T-helper 17 cell (primary cell): ENCODE measurements at regions not wholly inside any gene's neighbourhood (a gene's known extent, or its start where the extent isn't known, plus 50 kb on each side); places are given as distances from the start of the nearest gene placed in this dataset.
"Not testable (repeated sequence)": the region's sequence is repeated elsewhere in the genome, so short reads cannot be mapped to it uniquely, and the experiment has no call there.

Experiments
- ATAC-seq: fragments of 150-1000 bp; cut with Tn5 transposase; 2 replicates; pipeline ENCODE4 v1.10.0; 2021; ENCODE audit warnings: mild to moderate bottlenecking, moderate library complexity
- DNase-seq, 3 donors: peaks; one replicate each; pipeline versions ENCODE4 v3.0.0 to v3.0.0-alpha.2; 2020 to 2021
- H3K9me3 ChIP-seq: one replicate; pipeline ENCODE4 v1.7.0; 2013; ENCODE audit warnings: low read length, mild to moderate bottlenecking; ENCODE audit not compliant: control insufficient read depth, poor library complexity, severe bottlenecking
- H3K27ac Mint-ChIP-seq: one replicate; pipeline ENCODE4 v1.8.0; 2022; ENCODE audit warnings: mild to moderate bottlenecking, moderate library complexity, mixed read lengths
- H3K27me3 Mint-ChIP-seq: one replicate; pipeline ENCODE4 v1.8.0; 2022; ENCODE audit warnings: mixed read lengths
- H3K36me3 Mint-ChIP-seq: one replicate; pipeline ENCODE4 v1.8.0; 2022; ENCODE audit warnings: low read depth, mixed read lengths
- H3K4me1 Mint-ChIP-seq: one replicate; pipeline ENCODE4 v1.8.0; 2022; ENCODE audit warnings: mild to moderate bottlenecking, mixed read lengths
- H3K4me3 Mint-ChIP-seq: one replicate; pipeline ENCODE4 v1.8.0; 2022; ENCODE audit warnings: mild to moderate bottlenecking, moderate library complexity, mixed read lengths

DNA sequence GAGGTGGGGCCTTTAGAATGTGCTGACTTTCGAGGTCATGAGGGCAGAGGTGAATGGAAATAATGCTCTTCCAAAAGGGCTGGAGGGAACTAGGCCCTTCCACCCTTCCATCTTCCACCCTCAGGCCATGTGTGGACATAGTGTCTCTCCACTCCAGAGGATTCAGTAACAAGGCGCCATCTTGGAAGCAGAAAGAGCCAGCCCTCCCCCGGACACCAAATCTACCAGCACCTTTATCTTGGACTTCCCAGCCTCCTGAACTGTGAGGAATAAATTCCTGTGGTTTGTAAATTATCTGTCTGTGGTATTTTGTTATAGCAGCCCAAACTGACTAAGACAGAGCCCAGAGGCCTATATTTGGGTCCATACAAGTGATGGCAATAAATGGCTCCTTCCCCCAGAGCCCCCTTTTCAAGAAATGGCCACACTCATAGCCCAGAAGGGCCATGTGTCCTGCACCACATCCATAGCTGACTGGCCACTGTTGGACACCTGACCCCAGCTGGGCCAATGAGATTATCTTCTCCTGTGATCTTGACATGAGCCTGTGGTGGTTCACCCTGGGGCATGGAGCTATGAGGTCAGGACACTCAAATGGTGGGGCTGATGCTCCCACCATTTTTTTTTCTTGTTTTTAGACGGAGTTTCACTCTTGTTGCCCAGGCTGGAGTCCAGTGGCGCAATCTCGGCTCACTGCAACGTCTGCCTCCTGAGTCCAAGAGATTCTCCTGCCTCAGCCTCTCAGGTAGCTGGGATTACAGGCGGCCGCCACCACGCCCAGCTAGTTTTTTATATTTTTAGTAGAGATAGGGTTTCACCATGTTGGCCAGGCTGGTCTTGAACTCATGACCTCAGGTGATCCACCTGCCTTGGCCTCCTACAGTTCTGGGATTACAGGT, 114.9 kb downstream of the RRAGC start:
- Mint-ChIP-seq H3K27ac (no peak overlapping the region), H3K4me3 (no peak overlapping the region), H3K36me3 (no peaks in the 10 kb centered on the region), H3K4me1 (peaks cover 5% of the 10 kb centered on the region), H3K27me3 (no peaks in the 10 kb centered on the region)
- DNase-seq, result no peak
- H3K9me3 ChIP-seq, result no peaks in the 10 kb centered on the region
- no peak for ATAC-seq

DNA sequence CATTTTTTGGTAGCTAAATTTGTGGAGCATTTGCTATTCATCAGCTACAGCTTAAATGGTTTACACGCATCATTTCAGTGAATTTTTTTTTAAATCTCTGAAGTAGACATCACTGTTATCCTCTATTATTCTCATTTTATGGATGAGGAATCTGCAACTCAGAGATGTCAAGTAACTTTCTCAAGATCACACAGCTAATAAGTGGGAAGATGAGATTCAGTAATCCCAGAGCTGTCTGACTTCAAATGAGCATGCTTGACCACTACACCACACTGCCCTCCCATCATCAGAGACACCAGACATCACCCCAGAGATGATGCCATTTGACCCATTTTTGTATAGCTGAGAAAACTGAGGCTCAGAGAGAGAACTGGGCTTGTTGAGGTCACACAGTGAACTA, 116.4 kb downstream of the RRAGC start:
- H3K27ac Mint-ChIP-seq, result no peak overlapping the region
- no peak overlapping the region for H3K4me3 Mint-ChIP-seq
- DNase-seq (no peak), ATAC-seq (no peak)
- H3K36me3 Mint-ChIP-seq, result no peaks in the 10 kb centered on the region
- peaks cover 6% of the 10 kb centered on the region for H3K27me3 Mint-ChIP-seq
- H3K9me3 ChIP-seq, result no peaks in the 10 kb centered on the region
- peaks cover 5% of the 10 kb centered on the region for H3K4me1 Mint-ChIP-seq

DNA sequence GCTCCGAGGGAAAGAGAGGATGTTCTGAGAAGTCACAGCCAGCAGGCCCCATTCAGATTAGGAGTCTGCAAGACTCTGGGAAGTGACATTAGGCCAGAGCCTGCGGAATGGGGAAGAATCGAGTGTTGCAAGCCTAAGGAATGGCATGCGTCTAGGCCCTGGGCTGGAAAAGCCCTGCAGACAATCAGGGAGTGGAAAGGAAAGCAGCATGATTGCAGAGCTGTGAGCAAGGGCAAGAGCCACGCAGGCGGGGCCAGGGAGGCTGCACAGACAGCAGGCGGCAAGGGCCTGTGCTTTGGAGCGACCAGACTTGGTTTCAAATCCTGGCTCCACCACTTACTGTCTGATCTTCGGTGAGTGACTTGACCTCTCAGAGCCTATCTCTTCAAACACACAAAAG, 118.2 kb downstream of the RRAGC start:
- H3K27me3 Mint-ChIP-seq, result peaks cover 12% of the 10 kb centered on the region
- DNase-seq (no peak), ATAC-seq (no peak)
- no peaks in the 10 kb centered on the region for H3K9me3 ChIP-seq
- no peak overlapping the region for H3K27ac Mint-ChIP-seq
- no peaks in the 10 kb centered on the region for H3K36me3 Mint-ChIP-seq
- H3K4me3 Mint-ChIP-seq, result no peak overlapping the region
- no peaks in the 10 kb centered on the region for H3K4me1 Mint-ChIP-seq

DNA sequence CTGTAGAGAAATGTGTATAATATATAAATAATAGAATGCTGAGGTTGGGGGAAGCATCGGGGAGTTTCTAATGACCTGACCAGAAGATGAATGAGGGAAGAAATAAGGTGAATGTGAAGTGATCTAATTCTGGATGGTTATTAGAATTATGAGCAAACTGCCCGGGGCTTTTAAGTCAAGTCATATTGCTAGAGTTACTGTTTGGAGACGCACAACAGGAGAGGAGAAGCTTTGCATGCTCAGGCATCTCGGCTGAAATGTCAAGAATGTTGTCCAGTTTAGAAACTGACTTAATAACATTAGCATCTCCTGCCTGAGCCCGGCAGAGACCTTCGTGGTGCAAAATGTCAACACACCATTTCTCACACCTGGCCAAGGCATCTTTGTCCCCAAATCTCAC, 119.1 kb downstream of the RRAGC start:
- no peak overlapping the region for H3K27ac Mint-ChIP-seq

DNA sequence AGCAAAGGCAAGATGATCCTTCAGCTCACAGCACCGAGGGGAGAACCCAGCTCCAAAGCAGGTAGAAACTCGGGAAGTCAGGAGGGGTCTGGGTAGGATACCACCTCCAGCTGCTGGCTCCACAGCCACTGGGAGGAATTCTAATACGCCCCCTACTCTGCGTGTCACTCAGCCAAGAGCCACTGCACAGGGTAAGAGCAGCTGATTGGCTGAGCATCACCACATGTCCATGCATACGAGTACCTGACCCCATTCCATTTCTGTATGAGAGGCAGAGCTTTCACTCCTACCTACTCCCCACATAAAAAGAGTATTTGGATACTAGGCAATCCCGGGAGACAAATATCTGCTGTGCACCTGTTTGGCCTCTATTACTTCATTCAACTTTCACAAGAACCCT, 121.4 kb downstream of the RRAGC start:
- H3K27me3 Mint-ChIP-seq, result peaks cover 29% of the 10 kb centered on the region
- H3K4me3 Mint-ChIP-seq, result no peak overlapping the region
- ATAC-seq (no peak), DNase-seq (no peak)
- no peaks in the 10 kb centered on the region for H3K4me1 Mint-ChIP-seq
- no peaks in the 10 kb centered on the region for H3K9me3 ChIP-seq
- H3K27ac Mint-ChIP-seq, result no peak overlapping the region
- no peaks in the 10 kb centered on the region for H3K36me3 Mint-ChIP-seq

More for the DNA sequence above, 119.1 kb downstream of the RRAGC start:
- Mint-ChIP-seq H3K36me3 (no peaks in the 10 kb centered on the region), H3K4me1 (no peaks in the 10 kb centered on the region), H3K4me3 (no peak overlapping the region), H3K27me3 (peaks cover 20% of the 10 kb centered on the region)
- ATAC-seq, result no peak
- no peaks in the 10 kb centered on the region for H3K9me3 ChIP-seq
- DNase-seq, result no peak

DNA sequence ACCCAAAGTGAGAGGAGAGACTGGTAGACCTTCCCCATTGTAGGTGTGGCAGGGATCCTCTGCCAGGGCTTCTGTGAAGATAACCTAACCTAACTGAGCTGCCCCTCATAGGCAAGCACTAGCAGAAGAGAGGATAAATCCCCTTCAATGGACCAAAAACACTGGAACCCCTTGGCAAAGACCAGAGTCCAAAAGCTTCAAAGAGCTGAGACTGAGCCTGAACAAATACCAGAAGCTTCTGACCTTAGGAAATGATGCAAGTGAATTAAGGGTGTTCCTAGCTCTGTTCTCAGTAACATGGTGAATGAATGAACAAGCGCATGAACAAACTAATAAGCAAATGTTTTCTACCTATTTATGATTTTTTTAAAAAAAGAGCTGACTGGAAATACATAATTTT, 123.2 kb downstream of the RRAGC start:
- no peaks in the 10 kb centered on the region for H3K36me3 Mint-ChIP-seq
- H3K4me3 Mint-ChIP-seq, result no peak overlapping the region
- H3K27me3 Mint-ChIP-seq, result peaks cover 42% of the 10 kb centered on the region
- DNase-seq, result no peak
- no peaks in the 10 kb centered on the region for H3K9me3 ChIP-seq
- ATAC-seq, result no peak
- no peak overlapping the region for H3K27ac Mint-ChIP-seq
- H3K4me1 Mint-ChIP-seq, result no peaks in the 10 kb centered on the region

DNA sequence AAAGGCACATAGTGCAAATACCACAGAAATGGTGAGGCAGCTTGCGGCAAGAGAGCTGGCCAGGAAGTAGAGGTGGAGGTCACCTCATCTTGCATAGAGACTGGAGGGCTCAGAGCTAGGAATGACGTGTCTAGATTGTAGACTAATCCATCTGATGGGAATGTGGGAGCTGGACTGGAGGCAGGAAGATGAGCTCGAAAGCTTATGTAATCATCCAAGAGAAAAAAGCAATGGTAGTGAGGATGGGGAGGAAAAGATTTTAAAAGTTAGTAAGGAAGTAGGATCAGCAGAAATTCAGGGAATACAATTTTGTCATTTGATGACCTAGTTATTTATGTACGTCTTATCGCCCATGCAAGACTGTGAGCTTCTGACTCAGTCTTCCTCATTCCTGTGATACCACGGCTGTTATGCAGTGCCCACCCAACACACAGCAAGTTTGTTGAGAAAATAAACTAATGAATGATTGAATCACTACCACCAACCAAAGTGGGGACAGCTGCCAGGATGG, 123.9 kb downstream of the RRAGC start:
- Mint-ChIP-seq H3K4me1 (no peaks in the 10 kb centered on the region), H3K27me3 (peaks cover 47% of the 10 kb centered on the region), H3K4me3 (no peak overlapping the region), H3K36me3 (no peaks in the 10 kb centered on the region), H3K27ac (no peak overlapping the region)
- H3K9me3 ChIP-seq, result no peaks in the 10 kb centered on the region
- no peak for ATAC-seq
- no peak for DNase-seq

DNA sequence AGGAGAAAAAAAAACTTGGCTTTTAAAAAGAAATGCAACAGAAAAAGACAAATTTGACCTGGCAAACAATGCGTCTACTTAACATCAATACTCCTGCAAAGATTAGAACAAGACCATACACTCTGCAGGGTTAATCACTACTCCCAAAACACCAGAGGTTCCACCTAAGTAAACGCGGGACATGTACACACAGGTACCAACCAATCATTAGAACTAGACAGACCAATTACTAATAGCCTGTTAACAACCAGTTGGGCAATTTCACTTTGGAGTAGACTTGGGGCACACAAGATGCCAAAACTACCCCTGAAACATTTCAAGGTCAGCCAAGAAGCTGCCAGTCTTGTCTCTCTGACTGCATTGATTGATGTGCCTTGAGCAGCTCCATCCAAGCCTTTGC, 125.8 kb downstream of the RRAGC start:
- Mint-ChIP-seq H3K4me1 (no peaks in the 10 kb centered on the region), H3K36me3 (no peaks in the 10 kb centered on the region), H3K27ac (no peak overlapping the region), H3K4me3 (no peak overlapping the region), H3K27me3 (peaks cover 56% of the 10 kb centered on the region)
- DNase-seq (no peak), ATAC-seq (no peak)
- no peaks in the 10 kb centered on the region for H3K9me3 ChIP-seq

DNA sequence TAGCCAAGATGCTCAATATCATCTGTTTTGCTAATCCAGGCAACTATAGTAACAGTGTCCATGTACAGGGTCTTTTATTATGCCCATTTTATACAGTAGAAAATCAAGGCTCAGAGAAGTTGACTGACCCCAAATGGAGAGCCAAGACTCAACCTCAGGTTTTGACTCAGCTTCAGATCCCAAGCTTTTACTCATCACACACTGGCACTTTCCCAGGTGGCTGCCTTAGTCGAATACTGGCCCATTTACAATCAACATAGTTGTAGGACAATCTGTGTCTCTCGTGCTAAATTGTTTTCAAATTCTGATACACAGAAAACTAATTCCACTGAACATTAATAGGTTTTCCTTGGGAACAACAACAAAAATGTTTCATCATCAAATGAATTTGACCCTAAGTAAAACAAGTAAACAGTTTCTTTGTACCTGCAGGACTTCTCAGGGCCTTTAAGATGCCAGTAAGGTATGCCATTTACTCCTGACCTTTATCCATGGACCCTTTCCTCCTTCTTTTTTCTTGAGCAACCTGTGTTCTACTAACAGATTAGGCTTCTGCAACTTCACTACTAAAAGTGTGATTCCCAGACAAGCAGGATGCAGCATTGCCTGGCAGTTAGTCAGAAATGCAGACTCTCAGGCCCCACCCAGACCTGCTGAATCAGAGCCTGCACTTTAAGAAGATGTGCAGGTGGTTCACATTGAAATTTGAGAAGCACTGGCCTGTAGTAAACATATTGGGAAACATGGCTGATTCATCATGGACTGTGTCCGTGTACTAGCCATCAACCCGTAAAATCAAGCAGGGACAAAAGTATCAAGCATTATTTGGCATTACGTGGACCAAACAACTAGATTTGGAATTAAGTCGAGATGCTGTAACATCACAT, 128.8 kb downstream of the RRAGC start:
- ATAC-seq (no peak), DNase-seq (no peak)
- H3K9me3 ChIP-seq, result no peaks in the 10 kb centered on the region
- Mint-ChIP-seq H3K27ac (no peak overlapping the region), H3K4me1 (no peaks in the 10 kb centered on the region), H3K27me3 (peaks cover 72% of the 10 kb centered on the region), H3K4me3 (no peak overlapping the region), H3K36me3 (no peaks in the 10 kb centered on the region)

DNA sequence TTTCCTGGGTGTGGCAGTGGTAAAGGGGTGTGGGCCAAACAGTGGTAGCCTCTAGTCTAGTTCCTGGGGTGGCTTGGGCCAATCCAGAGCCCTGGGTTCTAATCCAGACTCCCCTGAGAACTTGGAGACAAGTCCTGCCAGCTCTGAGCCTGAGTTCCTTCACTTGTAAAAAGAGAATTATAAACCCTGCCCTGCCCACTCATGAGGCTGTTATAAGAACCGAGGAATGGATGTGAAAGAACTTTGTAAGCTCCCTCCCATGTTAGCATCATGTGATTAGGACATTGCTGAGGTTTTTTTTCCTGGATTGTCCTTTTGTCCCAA, 131.0 kb downstream of the RRAGC start:
- no peaks in the 10 kb centered on the region for H3K9me3 ChIP-seq
- Mint-ChIP-seq H3K4me1 (no peaks in the 10 kb centered on the region), H3K36me3 (peaks cover 3% of the 10 kb centered on the region), H3K27me3 (peaks cover 83% of the 10 kb centered on the region), H3K4me3 (no peak overlapping the region), H3K27ac (no peak overlapping the region)
- DNase-seq, result no peak
- no peak for ATAC-seq

DNA sequence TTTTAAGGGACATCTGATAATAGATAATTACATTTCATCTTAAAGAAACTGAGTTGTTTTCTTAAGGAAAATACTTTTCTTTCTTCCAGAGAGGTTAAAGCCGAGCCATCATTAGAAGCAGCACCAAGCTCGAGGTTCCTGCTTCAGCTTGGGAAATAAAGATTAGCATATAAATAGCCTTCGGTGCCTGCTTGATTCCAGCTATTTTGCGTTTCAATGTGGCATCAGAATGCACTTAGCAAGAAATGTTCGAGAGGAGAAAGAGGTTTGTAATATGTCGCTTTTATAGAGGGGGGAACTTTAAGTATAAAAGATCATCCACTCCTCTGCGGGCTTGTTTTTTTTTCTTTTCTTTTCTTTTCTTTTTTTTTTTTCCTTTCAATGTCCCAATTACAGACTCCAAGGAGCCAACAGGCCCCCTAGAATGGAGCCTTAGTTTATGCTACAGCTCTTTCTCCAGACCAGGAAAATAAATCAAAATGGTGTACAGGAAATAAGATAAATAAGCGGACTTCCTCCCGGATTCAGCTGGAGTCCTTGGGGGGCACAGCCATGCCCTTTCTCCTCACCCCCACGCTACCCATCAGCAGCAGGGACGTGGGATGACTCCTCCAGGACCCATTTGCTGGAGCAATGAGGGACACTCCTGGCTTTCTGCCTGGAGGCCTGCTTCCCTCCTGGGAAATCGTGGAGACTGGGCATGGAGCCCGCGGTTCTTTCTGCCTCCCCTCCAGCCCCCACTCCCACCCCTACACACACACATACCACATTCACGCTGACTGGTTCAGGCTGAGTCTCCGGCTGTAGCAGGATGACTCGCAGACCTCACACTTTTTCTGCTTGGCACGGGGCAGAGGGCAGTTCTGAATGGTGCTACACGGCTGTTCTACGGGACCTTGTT, 131.6 kb downstream of the RRAGC start:
- Mint-ChIP-seq H3K4me3 (no peak overlapping the region), H3K27ac (no peak overlapping the region), H3K36me3 (peaks cover 3% of the 10 kb centered on the region), H3K4me1 (no peaks in the 10 kb centered on the region), H3K27me3 (peaks cover 84% of the 10 kb centered on the region)
- DNase-seq, result no peak
- H3K9me3 ChIP-seq, result no peaks in the 10 kb centered on the region
- no peak for ATAC-seq

DNA sequence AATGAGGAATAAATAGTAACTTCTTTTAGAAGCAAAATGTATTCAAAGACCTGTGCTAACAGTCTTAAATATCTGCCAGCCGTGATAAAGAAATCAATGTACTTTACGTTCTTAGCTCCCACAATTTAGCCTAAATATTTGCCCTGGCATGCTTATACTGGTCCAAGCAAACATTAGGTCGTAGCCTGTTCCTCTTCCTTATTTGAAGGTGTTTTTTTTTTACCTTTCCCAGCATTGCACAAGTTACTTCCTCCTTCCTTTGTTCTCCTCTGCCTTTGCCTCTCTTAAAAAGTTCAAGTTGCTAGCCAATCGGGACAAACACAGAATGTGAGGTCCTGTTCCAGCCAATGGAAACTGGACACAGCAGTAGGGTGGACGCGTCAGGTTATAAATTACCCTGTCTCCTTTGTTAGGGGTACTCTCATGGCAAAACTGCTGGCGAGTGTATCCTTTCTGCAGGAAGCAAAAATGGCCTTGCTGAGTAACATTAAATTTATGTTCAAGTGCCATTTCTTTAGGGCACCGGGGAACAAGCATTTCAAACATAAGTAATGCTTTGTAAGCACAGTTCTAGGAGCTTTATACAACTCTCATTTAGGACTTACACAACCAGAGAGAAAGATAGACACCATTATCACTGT, 134.1 kb downstream of the RRAGC start:
- DNase-seq, H3K4me1 Mint-ChIP-seq, H3K36me3 Mint-ChIP-seq, H3K9me3 ChIP-seq, H3K27ac Mint-ChIP-seq, ATAC-seq, H3K4me3 Mint-ChIP-seq: not testable (repeated sequence)
- H3K27me3 Mint-ChIP-seq, result peaks cover 84% of the 10 kb centered on the region
